ENCODE measurements at regions not wholly inside any gene's neighbourhood (a gene's known extent, or its start where the extent isn't known, plus 50 kb on each side); places are given as distances from the start of the nearest gene placed in this dataset.

DNA sequence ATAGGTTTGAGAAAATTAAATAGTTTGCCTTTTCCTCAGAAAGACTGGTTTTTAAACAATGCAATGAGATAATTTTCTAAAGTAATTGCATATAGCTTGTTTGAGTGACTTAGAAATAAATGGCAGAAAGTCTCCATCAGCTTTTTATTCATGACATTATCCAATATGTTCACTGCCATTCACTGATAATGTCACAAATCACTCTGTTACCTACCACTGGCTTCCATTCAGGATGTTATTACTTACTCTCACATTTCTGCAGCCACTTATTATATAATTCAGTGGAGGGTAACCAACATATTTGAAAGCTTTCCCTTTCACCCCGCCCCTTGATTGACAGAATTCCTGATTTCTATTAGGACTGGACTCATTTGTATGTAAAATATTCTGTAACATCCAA is 1583.5 kb downstream of the PCDH18 start:
- no peaks in the 10 kb centered on the region for H3K36me3 ChIP-seq (ENCODE audit: low read depth)
- H3K79me2 ChIP-seq (ENCODE audit: low read depth) = no peaks in the 10 kb centered on the region
- BruUV-seq (replicated peaks) = no TSS peak
- H3K27me3 ChIP-seq (ENCODE audit: insufficient read depth, low read depth) = no peaks in the 10 kb centered on the region
- no peaks in the 10 kb centered on the region for H3F3A ChIP-seq (ENCODE audit: insufficient read depth, low read depth)
- TF ChIP-seq, protein P1, sequence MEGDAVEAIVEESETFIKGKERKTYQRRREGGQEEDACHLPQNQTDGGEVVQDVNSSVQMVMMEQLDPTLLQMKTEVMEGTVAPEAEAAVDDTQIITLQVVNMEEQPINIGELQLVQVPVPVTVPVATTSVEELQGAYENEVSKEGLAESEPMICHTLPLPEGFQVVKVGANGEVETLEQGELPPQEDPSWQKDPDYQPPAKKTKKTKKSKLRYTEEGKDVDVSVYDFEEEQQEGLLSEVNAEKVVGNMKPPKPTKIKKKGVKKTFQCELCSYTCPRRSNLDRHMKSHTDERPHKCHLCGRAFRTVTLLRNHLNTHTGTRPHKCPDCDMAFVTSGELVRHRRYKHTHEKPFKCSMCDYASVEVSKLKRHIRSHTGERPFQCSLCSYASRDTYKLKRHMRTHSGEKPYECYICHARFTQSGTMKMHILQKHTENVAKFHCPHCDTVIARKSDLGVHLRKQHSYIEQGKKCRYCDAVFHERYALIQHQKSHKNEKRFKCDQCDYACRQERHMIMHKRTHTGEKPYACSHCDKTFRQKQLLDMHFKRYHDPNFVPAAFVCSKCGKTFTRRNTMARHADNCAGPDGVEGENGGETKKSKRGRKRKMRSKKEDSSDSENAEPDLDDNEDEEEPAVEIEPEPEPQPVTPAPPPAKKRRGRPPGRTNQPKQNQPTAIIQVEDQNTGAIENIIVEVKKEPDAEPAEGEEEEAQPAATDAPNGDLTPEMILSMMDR (conservative IDR thresholded peaks at IDR 0.05) = no peak
- TF ChIP-seq EZH2 (IDR thresholded peaks at IDR 0.05; ENCODE audit: low read depth) = no peak
- no peaks in the 10 kb centered on the region for H3K9me2 ChIP-seq (ENCODE audit: insufficient read depth)
- intact Hi-C loops (cut with micrococcal nuclease; ENCODE audit: unreplicated experiment) = no loop called here
- no peak overlapping the region for H3K4me2 ChIP-seq
- H3K9me3 ChIP-seq (ENCODE audit: insufficient read depth, low read depth) = no peaks in the 10 kb centered on the region
- POLR2A ChIA-PET (ENCODE audit: unreplicated experiment) = no interaction called here
- no peak for DNase-seq
- no peaks in the 10 kb centered on the region for H3K4me1 ChIP-seq (replicated peaks; ENCODE audit: insufficient read depth)
- H3K27ac ChIP-seq = no peak overlapping the region
- no peak overlapping the region for H3K4me3 ChIP-seq
- no peak overlapping the region for H2AFZ ChIP-seq
- CTCF ChIA-PET = no interaction called here
- H4K20me1 ChIP-seq (ENCODE audit: insufficient read depth) = no peaks in the 10 kb centered on the region

DNA sequence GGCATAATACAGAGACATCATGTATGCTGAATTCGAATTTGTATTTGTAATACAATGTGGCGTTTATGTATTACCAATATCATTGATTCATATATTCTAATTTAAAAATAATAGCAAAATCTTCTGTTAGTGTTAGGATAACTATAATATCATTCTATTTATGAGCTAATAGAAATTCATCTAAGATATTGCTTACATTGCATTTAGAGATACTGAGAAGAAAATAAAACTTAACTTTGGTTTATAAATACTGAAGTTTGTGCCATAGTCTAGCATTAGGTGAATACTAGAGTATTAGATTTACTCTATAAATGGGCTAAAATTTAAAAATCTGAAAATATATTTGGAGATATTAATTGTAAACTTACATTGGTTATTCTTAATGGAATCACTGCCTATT is 1590.6 kb downstream of the PCDH18 start:
- CTCF ChIA-PET = no interaction called here

DNA sequence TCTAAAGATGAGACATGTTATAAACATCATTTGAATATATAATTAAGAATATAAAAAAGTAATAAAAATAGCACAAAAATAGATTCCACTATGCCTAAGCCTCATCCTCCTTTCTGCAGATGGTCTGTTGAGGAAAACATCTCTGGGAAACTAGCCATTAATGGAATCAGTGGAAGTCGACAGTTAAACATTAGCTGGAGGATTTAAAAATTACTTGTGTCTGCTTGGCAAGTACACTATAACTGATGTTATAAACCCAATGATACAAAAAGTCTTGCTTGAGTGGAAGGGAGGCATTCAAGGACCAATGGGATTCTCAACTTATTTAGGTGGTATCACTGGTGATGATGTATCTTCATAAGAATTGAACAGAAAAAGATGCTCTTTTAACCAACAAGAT is 1598.3 kb downstream of the PCDH18 start:
- Histone ChIP-seq H3K79me2 (ENCODE audit: low read depth) (no peaks in the 10 kb centered on the region), H3K4me1 (replicated peaks; ENCODE audit: insufficient read depth) (no peaks in the 10 kb centered on the region), H3K27ac (no peak overlapping the region), H3K4me2 (no peak overlapping the region), H4K20me1 (ENCODE audit: insufficient read depth) (no peaks in the 10 kb centered on the region), H3K4me3 (no peak overlapping the region), H3K36me3 (ENCODE audit: low read depth) (no peaks in the 10 kb centered on the region), H2AFZ (no peak overlapping the region), H3K9me3 (ENCODE audit: insufficient read depth, low read depth) (no peaks in the 10 kb centered on the region), H3F3A (ENCODE audit: insufficient read depth, low read depth) (no peaks in the 10 kb centered on the region), H3K9me2 (ENCODE audit: insufficient read depth) (no peaks in the 10 kb centered on the region), H3K27me3 (ENCODE audit: insufficient read depth, low read depth) (no peaks in the 10 kb centered on the region)
- DNase-seq = no peak
- CTCF ChIA-PET = no interaction called here
- BruUV-seq (replicated peaks) = no TSS peak
- no peak for TF ChIP-seq EZH2 (IDR thresholded peaks at IDR 0.05; ENCODE audit: low read depth)
- TF ChIP-seq, protein P1 (conservative IDR thresholded peaks at IDR 0.05) = no peak
- POLR2A ChIA-PET (ENCODE audit: unreplicated experiment) = no interaction called here
- intact Hi-C loops (cut with micrococcal nuclease; ENCODE audit: unreplicated experiment) = no loop called here

More for the DNA sequence above, 1590.6 kb downstream of the PCDH18 start:
- no peak for DNase-seq
- H4K20me1 ChIP-seq (ENCODE audit: insufficient read depth) = no peaks in the 10 kb centered on the region
- H3K9me2 ChIP-seq (ENCODE audit: insufficient read depth) = no peaks in the 10 kb centered on the region
- no peak overlapping the region for H3K4me2 ChIP-seq
- no peak overlapping the region for H3K27ac ChIP-seq
- H3K79me2 ChIP-seq (ENCODE audit: low read depth) = no peaks in the 10 kb centered on the region
- TF ChIP-seq, protein P1 (conservative IDR thresholded peaks at IDR 0.05) = no peak
- TF ChIP-seq EZH2 (IDR thresholded peaks at IDR 0.05; ENCODE audit: low read depth) = no peak
- intact Hi-C loops (cut with micrococcal nuclease; ENCODE audit: unreplicated experiment) = no loop called here
- no TSS peak for BruUV-seq (replicated peaks)
- no peak overlapping the region for H2AFZ ChIP-seq
- H3K9me3 ChIP-seq (ENCODE audit: insufficient read depth, low read depth) = no peaks in the 10 kb centered on the region
- H3K4me3 ChIP-seq = no peak overlapping the region
- no peaks in the 10 kb centered on the region for H3K4me1 ChIP-seq (replicated peaks; ENCODE audit: insufficient read depth)
- H3F3A ChIP-seq (ENCODE audit: insufficient read depth, low read depth) = no peaks in the 10 kb centered on the region
- H3K27me3 ChIP-seq (ENCODE audit: insufficient read depth, low read depth) = no peaks in the 10 kb centered on the region
- POLR2A ChIA-PET (ENCODE audit: unreplicated experiment) = no interaction called here
- H3K36me3 ChIP-seq (ENCODE audit: low read depth) = no peaks in the 10 kb centered on the region

Measured in PC-9 (cell line).